ENCODE measurements at regions not wholly inside any gene's neighbourhood (a gene's known extent, or its start where the extent isn't known, plus 50 kb on each side); places are given as distances from the start of the nearest gene placed in this dataset.
A peak's percentile ranks its signal among the peaks of the same experiment; 100 is the strongest.

GRCh38 chr12:11577658-11578260 is 71.7 kb upstream of the ETV6 start:
- Mint-ChIP-seq H3K4me1 (no peaks in the 10 kb centered on the region), H3K36me3 (peaks cover 5% of the 10 kb centered on the region), H3K27ac (no peak overlapping the region), H3K4me3 (no peak overlapping the region), H3K9me3 (peaks cover 14% of the 10 kb centered on the region), H3K27me3 (ENCODE audit: low read depth) (peaks cover 1% of the 10 kb centered on the region)
- no peak for TF ChIP-seq CTCF (IDR thresholded peaks at IDR 0.05; ENCODE audit: unreplicated experiment)
- DNase-seq (ENCODE audit: low spot score in 2 of 2, unreplicated experiment in 2 of 2) = no peak

GRCh38 chr12:11578461-11578993 is 70.9 kb upstream of the ETV6 start:
- no peaks in the 10 kb centered on the region for H3K4me1 Mint-ChIP-seq
- no peak overlapping the region for H3K27ac Mint-ChIP-seq
- H3K4me3 Mint-ChIP-seq = no peak overlapping the region
- no peak for TF ChIP-seq CTCF (IDR thresholded peaks at IDR 0.05; ENCODE audit: unreplicated experiment)
- peaks cover 5% of the 10 kb centered on the region for H3K36me3 Mint-ChIP-seq
- no peak for DNase-seq (ENCODE audit: low spot score in 2 of 2, unreplicated experiment in 2 of 2)
- H3K27me3 Mint-ChIP-seq (ENCODE audit: low read depth) = peaks cover 1% of the 10 kb centered on the region
- peaks cover 14% of the 10 kb centered on the region for H3K9me3 Mint-ChIP-seq

GRCh38 chr12:11580125-11580751 is 69.2 kb upstream of the ETV6 start:
- peaks cover 1% of the 10 kb centered on the region for H3K27me3 Mint-ChIP-seq (ENCODE audit: low read depth)
- H3K36me3 Mint-ChIP-seq = no peaks in the 10 kb centered on the region
- H3K4me1 Mint-ChIP-seq = no peaks in the 10 kb centered on the region
- H3K9me3 Mint-ChIP-seq = peaks cover 3% of the 10 kb centered on the region
- no peak overlapping the region for H3K27ac Mint-ChIP-seq
- no peak for TF ChIP-seq CTCF (IDR thresholded peaks at IDR 0.05; ENCODE audit: unreplicated experiment)
- no peak overlapping the region for H3K4me3 Mint-ChIP-seq
- DNase-seq (ENCODE audit: low spot score in 2 of 2, unreplicated experiment in 2 of 2) = no peak

GRCh38 chr12:11581179-11581755 is 68.2 kb upstream of the ETV6 start:
- Mint-ChIP-seq H3K27me3 (ENCODE audit: low read depth) (peaks cover 1% of the 10 kb centered on the region), H3K4me3 (no peak overlapping the region), H3K27ac (no peak overlapping the region), H3K36me3 (no peaks in the 10 kb centered on the region), H3K4me1 (no peaks in the 10 kb centered on the region), H3K9me3 (no peaks in the 10 kb centered on the region)
- DNase-seq (ENCODE audit: low spot score in 2 of 2, unreplicated experiment in 2 of 2) = peak; percentile 37 to 63
- TF ChIP-seq CTCF (IDR thresholded peaks at IDR 0.05; ENCODE audit: unreplicated experiment) = peak; percentile 94

GRCh38 chr12:11584221-11584855 is 65.1 kb upstream of the ETV6 start:
- H3K4me1 Mint-ChIP-seq = no peaks in the 10 kb centered on the region
- H3K36me3 Mint-ChIP-seq = no peaks in the 10 kb centered on the region
- no peaks in the 10 kb centered on the region for H3K9me3 Mint-ChIP-seq

More at GRCh38 chr12:11584221-11584855, 65.1 kb upstream of the ETV6 start:
- no peak for DNase-seq (ENCODE audit: low spot score in 2 of 2, unreplicated experiment in 2 of 2)
- TF ChIP-seq CTCF (IDR thresholded peaks at IDR 0.05; ENCODE audit: unreplicated experiment) = no peak
- H3K27me3 Mint-ChIP-seq (ENCODE audit: low read depth) = peaks cover 1% of the 10 kb centered on the region
- H3K4me3 Mint-ChIP-seq = no peak overlapping the region
- H3K27ac Mint-ChIP-seq = no peak overlapping the region

Data from mesothelial cell of epicardium (in vitro differentiated cells).